Tibial nerve (tissue), 3 donors: ENCODE measurements at regions not wholly inside any gene's neighbourhood (a gene's known extent, or its start where the extent isn't known, plus 50 kb on each side); places are given as distances from the start of the nearest gene placed in this dataset.

Experiments used
- POLR2A ChIP-seq, 2 donors: fragments of 450-650 bp; IDR thresholded peaks; one replicate each; pipeline ENCODE4 v1.6.1; 2017; ENCODE audit warnings: antibody characterized with exemption in 2 of 2, mild to moderate bottlenecking in 2 of 2, moderate library complexity in 2 of 2
- TF ChIP-seq, protein P1 (sequence below), 5 experiments: fragments of 200-600 bp in 3 of 5; fragments of 450-650 bp in 2 of 5; sonication (generic) in 3 of 5; IDR thresholded peaks; one replicate each; pipeline ENCODE4 v1.5.1; 2016 to 2019; ENCODE audit warnings: antibody characterized with exemption in 5 of 5, mild to moderate bottlenecking in 3 of 5, moderate library complexity in 2 of 5

GRCh38 chr11:86120807-86121206 lies 51.9 kb upstream of the PICALM start:
- TF ChIP-seq, protein P1, sequence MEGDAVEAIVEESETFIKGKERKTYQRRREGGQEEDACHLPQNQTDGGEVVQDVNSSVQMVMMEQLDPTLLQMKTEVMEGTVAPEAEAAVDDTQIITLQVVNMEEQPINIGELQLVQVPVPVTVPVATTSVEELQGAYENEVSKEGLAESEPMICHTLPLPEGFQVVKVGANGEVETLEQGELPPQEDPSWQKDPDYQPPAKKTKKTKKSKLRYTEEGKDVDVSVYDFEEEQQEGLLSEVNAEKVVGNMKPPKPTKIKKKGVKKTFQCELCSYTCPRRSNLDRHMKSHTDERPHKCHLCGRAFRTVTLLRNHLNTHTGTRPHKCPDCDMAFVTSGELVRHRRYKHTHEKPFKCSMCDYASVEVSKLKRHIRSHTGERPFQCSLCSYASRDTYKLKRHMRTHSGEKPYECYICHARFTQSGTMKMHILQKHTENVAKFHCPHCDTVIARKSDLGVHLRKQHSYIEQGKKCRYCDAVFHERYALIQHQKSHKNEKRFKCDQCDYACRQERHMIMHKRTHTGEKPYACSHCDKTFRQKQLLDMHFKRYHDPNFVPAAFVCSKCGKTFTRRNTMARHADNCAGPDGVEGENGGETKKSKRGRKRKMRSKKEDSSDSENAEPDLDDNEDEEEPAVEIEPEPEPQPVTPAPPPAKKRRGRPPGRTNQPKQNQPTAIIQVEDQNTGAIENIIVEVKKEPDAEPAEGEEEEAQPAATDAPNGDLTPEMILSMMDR (IDR thresholded peaks at IDR 0.05) = no peak
- no peak for TF ChIP-seq POLR2A (IDR thresholded peaks at IDR 0.05)
